CD4-positive, CD25-positive, alpha-beta regulatory T cell (primary cell): ENCODE measurements at regions not wholly inside any gene's neighbourhood (a gene's known extent, or its start where the extent isn't known, plus 50 kb on each side); places are given as distances from the start of the nearest gene placed in this dataset.

ENCODE experiments used
- ATAC-seq, 2 donors: fragments of 150-1000 bp; cut with Tn5 transposase; one replicate each; pipeline ENCODE4 v1.10.0; 2021; ENCODE audit warnings: low read depth in 2 of 2, moderate number of reproducible peaks in 2 of 2, moderate library complexity in 1 of 2
- DNase-seq, 3 donors: peaks; one replicate each; pipeline versions ENCODE4 v3.0.0 to v3.0.0-alpha.2; 2012 to 2022; ENCODE audit warnings: mixed read lengths in 1 of 3
- H3K27ac ChIP-seq: one replicate; pipeline ENCODE4 v1.7.0; 2013; ENCODE audit warnings: mild to moderate bottlenecking, low read length; ENCODE audit not compliant: insufficient read depth, poor library complexity, severe bottlenecking
- H3K27me3 ChIP-seq: one replicate; pipeline ENCODE4 v1.7.0; 2013; ENCODE audit warnings: low read length; ENCODE audit not compliant: control insufficient read depth, insufficient read depth
- H3K36me3 ChIP-seq: one replicate; pipeline ENCODE4 v1.7.0; 2013; ENCODE audit warnings: mild to moderate bottlenecking, low read length, moderate library complexity; ENCODE audit not compliant: control insufficient read depth, insufficient read depth
- H3K4me1 ChIP-seq: 2 replicates; pipeline ENCODE4 v1.7.0; 2013; ENCODE audit warnings: mild to moderate bottlenecking, low read length; ENCODE audit not compliant: insufficient read depth, control insufficient read depth, poor library complexity, severe bottlenecking
- H3K4me3 ChIP-seq: one replicate; pipeline ENCODE4 v1.7.0; 2013; ENCODE audit warnings: low read depth, mild to moderate bottlenecking, low read length, moderate library complexity
- H3K9me3 ChIP-seq, 2 experiments: 1 replicate in 1 of 2; 2 replicates in 1 of 2; pipeline ENCODE4 v1.7.0; 2013; ENCODE audit warnings: low read length in 2 of 2, mild to moderate bottlenecking in 1 of 2, moderate library complexity in 1 of 2; ENCODE audit not compliant: control insufficient read depth in 2 of 2
- H3K27ac Mint-ChIP-seq, 3 donors: one replicate each; pipeline ENCODE4 v1.8.0; 2020 to 2022; ENCODE audit warnings: mild to moderate bottlenecking in 3 of 3, mixed read lengths in 3 of 3, moderate library complexity in 2 of 3
- H3K27me3 Mint-ChIP-seq: one replicate; pipeline ENCODE4 v1.8.0; 2022; ENCODE audit warnings: mild to moderate bottlenecking, mixed read lengths
- H3K36me3 Mint-ChIP-seq: one replicate; pipeline ENCODE4 v1.8.0; 2020; ENCODE audit warnings: mixed read lengths
- H3K4me1 Mint-ChIP-seq, 4 donors: one replicate each; pipeline ENCODE4 v1.8.0; 2020 to 2022; ENCODE audit warnings: mixed read lengths in 4 of 4, mild to moderate bottlenecking in 1 of 4
- H3K4me3 Mint-ChIP-seq, 4 donors: one replicate each; pipeline ENCODE4 v1.8.0; 2020 to 2022; ENCODE audit warnings: mild to moderate bottlenecking in 4 of 4, mixed read lengths in 4 of 4, moderate library complexity in 3 of 4
- H3K9me3 Mint-ChIP-seq, 7 donors: one replicate each; pipeline ENCODE4 v1.8.0; 2020 to 2022; ENCODE audit warnings: mixed read lengths in 7 of 7, mild to moderate bottlenecking in 3 of 7, moderate library complexity in 2 of 7

DNA sequence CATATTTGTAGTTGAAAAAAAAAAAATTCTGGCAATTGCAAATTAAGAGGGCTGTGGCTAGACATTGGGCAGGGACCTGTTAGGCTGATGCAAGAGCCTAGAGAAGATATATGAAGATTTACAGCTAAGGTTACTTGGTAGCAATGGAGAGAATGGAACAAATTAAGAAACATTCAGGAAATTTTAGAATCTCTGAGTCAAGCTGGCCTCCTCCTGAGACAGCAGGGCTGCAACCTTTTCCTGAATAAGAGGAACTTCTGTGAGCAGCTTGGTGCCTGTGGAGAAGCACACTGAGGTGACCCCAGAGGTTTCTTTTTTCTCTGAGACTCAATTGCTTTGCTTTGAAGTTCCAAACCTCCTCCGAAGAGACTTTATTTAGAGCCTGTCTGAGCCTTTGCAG lies 118.6 kb upstream of the LRATD1 start:
- DNase-seq (no peak), ATAC-seq (no peak)
- no peak overlapping the region for H3K27ac ChIP-seq
- Mint-ChIP-seq H3K27me3 (no peaks in the 10 kb centered on the region), H3K36me3 (no peaks in the 10 kb centered on the region), H3K9me3 (peaks cover 0 to 8% (median 2%) of the 10 kb centered on the region in 7 donors), H3K4me1 (no peaks in the 10 kb centered on the region), H3K4me3 (no peak overlapping the region), H3K27ac (no peak overlapping the region)
- no peaks in the 10 kb centered on the region for H3K4me1 ChIP-seq
- H3K36me3 ChIP-seq, result no peaks in the 10 kb centered on the region
- H3K27me3 ChIP-seq, result no peaks in the 10 kb centered on the region
- H3K9me3 ChIP-seq, result no peaks in the 10 kb centered on the region
- H3K4me3 ChIP-seq, result no peak overlapping the region

- H3K4me3 ChIP-seq, result no peak overlapping the region
- H3K27ac Mint-ChIP-seq, result no peak overlapping the region
- H3K27me3 ChIP-seq, result no peaks in the 10 kb centered on the region
- no peak overlapping the region for H3K27ac ChIP-seq
- no peak overlapping the region for H3K4me3 Mint-ChIP-seq
- no peaks in the 10 kb centered on the region for H3K36me3 Mint-ChIP-seq
- ATAC-seq (no peak), DNase-seq (no peak)
- H3K27me3 Mint-ChIP-seq, result no peaks in the 10 kb centered on the region
- H3K4me1 ChIP-seq, result no peaks in the 10 kb centered on the region
- no peaks in the 10 kb centered on the region for H3K9me3 ChIP-seq
- H3K9me3 Mint-ChIP-seq, result peaks cover 0 to 8% (median 4%) of the 10 kb centered on the region in 7 donors
- H3K4me1 Mint-ChIP-seq, result no peaks in the 10 kb centered on the region
- no peaks in the 10 kb centered on the region for H3K36me3 ChIP-seq
These were observed 115.7 kb upstream of the LRATD1 start for GRCh38 chr2:14516844-14517243.

DNA sequence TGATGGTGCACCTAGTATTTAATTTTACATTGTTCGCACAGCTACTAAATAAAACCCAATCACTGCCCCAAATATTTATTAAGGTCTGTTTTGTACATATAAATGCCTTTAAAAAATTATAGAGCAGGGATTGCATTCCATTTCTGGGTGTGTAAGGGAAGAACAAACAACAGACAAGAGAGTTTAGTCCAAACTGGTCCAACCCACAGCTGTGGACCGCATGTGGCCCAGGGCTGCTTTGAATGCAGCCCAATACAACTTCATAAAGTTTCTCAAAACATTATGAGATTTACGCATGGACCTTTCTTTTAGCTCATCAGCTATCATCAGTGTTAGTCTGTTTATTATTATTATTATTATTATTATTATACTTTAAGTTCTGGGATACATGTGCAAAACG lies 114.8 kb upstream of the LRATD1 start:
- Mint-ChIP-seq H3K4me3 (no peak overlapping the region), H3K36me3 (no peaks in the 10 kb centered on the region), H3K27ac (no peak overlapping the region), H3K27me3 (no peaks in the 10 kb centered on the region), H3K4me1 (no peaks in the 10 kb centered on the region), H3K9me3 (peaks cover 0 to 9% (median 4%) of the 10 kb centered on the region in 7 donors)
- DNase-seq (no peak), ATAC-seq (no peak)
- Histone ChIP-seq H3K4me3 (no peak overlapping the region), H3K9me3 (no peaks in the 10 kb centered on the region), H3K27me3 (no peaks in the 10 kb centered on the region), H3K27ac (no peak overlapping the region), H3K4me1 (no peaks in the 10 kb centered on the region), H3K36me3 (no peaks in the 10 kb centered on the region)

DNA sequence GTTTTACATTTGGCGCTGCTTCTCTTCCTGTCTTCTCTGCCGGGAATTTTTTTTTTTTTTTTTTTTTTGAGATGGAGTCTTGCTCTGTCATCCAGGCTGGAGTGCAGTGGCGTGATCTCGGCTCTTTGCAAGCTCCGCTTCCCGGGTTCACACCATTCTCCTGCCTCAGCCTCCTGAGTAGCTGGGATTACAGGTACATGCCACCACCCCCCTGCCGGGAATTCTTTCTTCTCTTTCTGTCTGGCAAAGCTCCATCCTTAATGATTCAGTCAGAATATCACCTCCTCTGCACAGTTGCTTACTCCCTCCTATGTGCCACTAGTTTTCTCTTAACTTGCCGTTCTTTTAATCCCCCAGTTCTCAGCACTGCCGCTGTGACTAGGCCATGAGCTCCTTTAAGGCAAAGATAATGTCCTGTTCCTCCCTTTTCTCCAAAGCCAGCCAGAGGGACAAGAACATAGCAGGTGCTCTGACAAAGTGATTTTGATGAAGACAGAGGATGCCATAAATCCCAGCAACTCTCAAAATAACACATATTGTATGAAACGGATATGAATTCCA lies 112.1 kb upstream of the LRATD1 start:
- Histone ChIP-seq H3K27ac (no peak overlapping the region), H3K4me3 (no peak overlapping the region), H3K4me1 (no peaks in the 10 kb centered on the region), H3K36me3 (no peaks in the 10 kb centered on the region), H3K9me3 (no peaks in the 10 kb centered on the region), H3K27me3 (no peaks in the 10 kb centered on the region)
- H3K27ac Mint-ChIP-seq, result no peak overlapping the region
- H3K4me3 Mint-ChIP-seq, result peak overlapping the region in 1 of 4 donors; percentile 43
- H3K4me1 Mint-ChIP-seq, result no peaks in the 10 kb centered on the region
- no peaks in the 10 kb centered on the region for H3K36me3 Mint-ChIP-seq
- no peak for ATAC-seq
- H3K9me3 Mint-ChIP-seq, result peaks cover 0 to 11% (median 4%) of the 10 kb centered on the region in 7 donors
- no peaks in the 10 kb centered on the region for H3K27me3 Mint-ChIP-seq
- DNase-seq, result no peak

GRCh38 chr2:14524041-14524802 lies 108.3 kb upstream of the LRATD1 start:
- Histone ChIP-seq H3K9me3 (no peaks in the 10 kb centered on the region), H3K4me1 (no peaks in the 10 kb centered on the region), H3K27ac (no peak overlapping the region), H3K4me3 (no peak overlapping the region), H3K36me3 (no peaks in the 10 kb centered on the region), H3K27me3 (no peaks in the 10 kb centered on the region)
- Mint-ChIP-seq H3K4me3 (no peak overlapping the region), H3K27me3 (no peaks in the 10 kb centered on the region), H3K4me1 (no peaks in the 10 kb centered on the region), H3K27ac (no peak overlapping the region), H3K36me3 (no peaks in the 10 kb centered on the region), H3K9me3 (peaks cover 2 to 9% (median 6%) of the 10 kb centered on the region in 7 donors)
- no peak for DNase-seq
- no peak for ATAC-seq

GRCh38 chr2:14524803-14525080 lies 107.8 kb upstream of the LRATD1 start:
- Mint-ChIP-seq H3K36me3 (no peaks in the 10 kb centered on the region), H3K4me3 (no peak overlapping the region), H3K27me3 (no peaks in the 10 kb centered on the region), H3K9me3 (peaks cover 2 to 9% (median 6%) of the 10 kb centered on the region in 7 donors), H3K4me1 (no peaks in the 10 kb centered on the region), H3K27ac (no peak overlapping the region)
- H3K27ac ChIP-seq, result no peak overlapping the region
- no peaks in the 10 kb centered on the region for H3K36me3 ChIP-seq
- no peak for DNase-seq
- H3K9me3 ChIP-seq, result no peaks in the 10 kb centered on the region
- H3K4me1 ChIP-seq, result no peaks in the 10 kb centered on the region
- ATAC-seq, result no peak
- H3K4me3 ChIP-seq, result no peak overlapping the region
- H3K27me3 ChIP-seq, result no peaks in the 10 kb centered on the region

- Mint-ChIP-seq H3K27me3 (no peaks in the 10 kb centered on the region), H3K36me3 (no peaks in the 10 kb centered on the region), H3K4me1 (no peaks in the 10 kb centered on the region), H3K4me3 (no peak overlapping the region), H3K9me3 (peaks cover 0 to 5% (median 0%) of the 10 kb centered on the region in 7 donors), H3K27ac (no peak overlapping the region)
- H3K4me3 ChIP-seq, result no peak overlapping the region
- no peaks in the 10 kb centered on the region for H3K36me3 ChIP-seq
- H3K9me3 ChIP-seq, result no peaks in the 10 kb centered on the region
- H3K4me1 ChIP-seq, result no peaks in the 10 kb centered on the region
- H3K27ac ChIP-seq, result no peak overlapping the region
- ATAC-seq (no peak), DNase-seq (no peak)
- no peaks in the 10 kb centered on the region for H3K27me3 ChIP-seq
These were observed 102.0 kb upstream of the LRATD1 start for GRCh38 chr2:14530506-14530905.

DNA sequence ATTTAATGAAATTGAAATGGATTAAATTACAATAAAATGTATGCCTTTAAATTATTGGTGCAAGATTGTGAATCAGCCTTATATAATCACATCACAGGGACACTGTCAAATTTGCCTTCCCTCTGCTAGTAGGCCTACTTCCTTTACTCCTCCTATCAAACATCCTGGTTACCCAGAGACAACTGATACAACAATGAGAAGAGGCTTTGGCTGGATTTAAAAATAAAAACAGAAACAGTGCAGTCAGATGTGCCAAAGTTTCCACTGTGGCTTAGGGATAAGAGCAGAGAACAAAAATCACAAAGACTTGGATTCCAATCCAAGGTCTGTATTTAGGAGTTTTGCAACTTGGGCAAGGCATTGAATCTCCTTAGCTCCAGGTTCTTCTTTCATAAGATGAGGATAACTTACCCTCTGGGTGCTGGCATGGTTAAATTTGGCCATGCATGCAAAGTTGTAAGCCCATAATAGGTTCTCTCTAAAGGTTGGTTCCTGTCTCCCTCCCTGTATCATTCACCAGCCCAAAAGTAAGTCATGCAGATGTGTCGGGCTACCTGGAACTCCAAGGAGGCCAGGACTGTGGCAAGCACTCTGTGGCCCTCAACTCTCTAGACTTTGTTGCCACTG lies 99.3 kb upstream of the LRATD1 start:
- DNase-seq, result no peak
- ATAC-seq, result no peak
- H3K36me3 Mint-ChIP-seq, result no peaks in the 10 kb centered on the region
- Histone ChIP-seq H3K4me3 (no peak overlapping the region), H3K27ac (no peak overlapping the region), H3K9me3 (no peaks in the 10 kb centered on the region), H3K36me3 (no peaks in the 10 kb centered on the region), H3K4me1 (no peaks in the 10 kb centered on the region), H3K27me3 (no peaks in the 10 kb centered on the region)
- H3K27me3 Mint-ChIP-seq, result no peaks in the 10 kb centered on the region
- H3K4me3 Mint-ChIP-seq, result no peak overlapping the region
- H3K27ac Mint-ChIP-seq, result no peak overlapping the region
- peaks cover 0 to 11% (median 0%) of the 10 kb centered on the region in 7 donors for H3K9me3 Mint-ChIP-seq
- H3K4me1 Mint-ChIP-seq, result no peaks in the 10 kb centered on the region
